ENCODE measurements at regions not wholly inside any gene's neighbourhood (a gene's known extent, or its start where the extent isn't known, plus 50 kb on each side); places are given as distances from the start of the nearest gene placed in this dataset.
A peak's percentile ranks its signal among the peaks of the same experiment; 100 is the strongest.

GRCh38 chr2:172279813-172280212 is 147.6 kb upstream of the ITGA6 start:
- no peak for TF ChIP-seq CTCF (IDR thresholded peaks at IDR 0.05; ENCODE audit: low read depth, low read length, missing control alignments)
- H3K4me3 ChIP-seq (ENCODE audit: low read depth, low read length) = no peak overlapping the region
- in situ Hi-C loops (cut with HindIII; ENCODE audit: low sequenced_read_pairs) = no loop called here
- DNase-seq (ENCODE audit: low read depth) = no peak

- no peak overlapping the region for H3K4me3 ChIP-seq (ENCODE audit: low read depth, low read length)
- no peak for TF ChIP-seq CTCF (IDR thresholded peaks at IDR 0.05; ENCODE audit: low read depth, low read length, missing control alignments)
- in situ Hi-C loops (cut with HindIII; ENCODE audit: low sequenced_read_pairs) = no loop called here
- DNase-seq (ENCODE audit: low read depth) = no peak
These were observed 146.6 kb upstream of the ITGA6 start for GRCh38 chr2:172280571-172281361.

- no peak for DNase-seq (ENCODE audit: low read depth)
- H3K4me3 ChIP-seq (ENCODE audit: low read depth, low read length) = no peak overlapping the region
- TF ChIP-seq CTCF (IDR thresholded peaks at IDR 0.05; ENCODE audit: low read depth, low read length, missing control alignments) = no peak
- in situ Hi-C loops (cut with HindIII; ENCODE audit: low sequenced_read_pairs) = no loop called here
These were observed 145.5 kb upstream of the ITGA6 start for GRCh38 chr2:172281648-172282570.

- TF ChIP-seq CTCF (IDR thresholded peaks at IDR 0.05; ENCODE audit: low read depth, low read length, missing control alignments) = no peak
- DNase-seq (ENCODE audit: low read depth) = peak; percentile 42
- no peak overlapping the region for H3K4me3 ChIP-seq (ENCODE audit: low read depth, low read length)
- in situ Hi-C loops (cut with HindIII; ENCODE audit: low sequenced_read_pairs) = no loop called here
These were observed 144.4 kb upstream of the ITGA6 start for GRCh38 chr2:172282944-172283343.

GRCh38 chr2:172283476-172283875 is 143.9 kb upstream of the ITGA6 start:
- in situ Hi-C loops (cut with HindIII; ENCODE audit: low sequenced_read_pairs) = no loop called here
- no peak for DNase-seq (ENCODE audit: low read depth)
- H3K4me3 ChIP-seq (ENCODE audit: low read depth, low read length) = no peak overlapping the region
- TF ChIP-seq CTCF (IDR thresholded peaks at IDR 0.05; ENCODE audit: low read depth, low read length, missing control alignments) = no peak

GRCh38 chr2:172284209-172284608 is 143.2 kb upstream of the ITGA6 start:
- DNase-seq (ENCODE audit: low read depth) = no peak
- H3K4me3 ChIP-seq (ENCODE audit: low read depth, low read length) = no peak overlapping the region
- in situ Hi-C loops (cut with HindIII; ENCODE audit: low sequenced_read_pairs) = no loop called here
- TF ChIP-seq CTCF (IDR thresholded peaks at IDR 0.05; ENCODE audit: low read depth, low read length, missing control alignments) = no peak

Measured in astrocyte of the cerebellum (primary cell).